ENCODE measurements at regions not wholly inside any gene's neighbourhood (a gene's known extent, or its start where the extent isn't known, plus 50 kb on each side); places are given as distances from the start of the nearest gene placed in this dataset.

DNA sequence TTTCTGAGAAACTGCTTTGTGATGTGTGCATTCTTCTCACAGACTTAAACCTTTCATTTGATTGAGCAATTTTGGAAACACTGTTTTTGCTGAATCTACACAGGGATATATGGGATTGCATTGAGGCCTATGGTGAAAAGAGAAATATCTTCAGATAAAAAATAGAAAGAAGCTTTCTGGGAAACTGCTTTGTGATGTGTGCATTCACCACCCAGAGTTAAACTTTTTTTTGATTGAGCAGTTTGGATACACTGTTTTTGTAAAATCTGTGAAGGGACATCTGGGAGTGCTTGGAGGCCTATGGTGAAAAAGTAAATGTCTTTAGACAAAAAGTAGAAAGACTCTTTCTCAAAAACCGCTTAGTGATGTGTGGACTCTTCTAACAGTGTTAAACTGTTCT lies 1683.8 kb downstream of the UQCRFS1 start:
- H3K4me3 Mint-ChIP-seq: no peak overlapping the region
- ATAC-seq (no peak), DNase-seq (no peak)
- H3K27me3 Mint-ChIP-seq: no peaks in the 10 kb centered on the region
- no peak overlapping the region for H3K27ac Mint-ChIP-seq
- H3K9me3 Mint-ChIP-seq: peaks cover 46 to 57% of the 10 kb centered on the region in 2 donors
- no peaks in the 10 kb centered on the region for H3K4me1 Mint-ChIP-seq

DNA sequence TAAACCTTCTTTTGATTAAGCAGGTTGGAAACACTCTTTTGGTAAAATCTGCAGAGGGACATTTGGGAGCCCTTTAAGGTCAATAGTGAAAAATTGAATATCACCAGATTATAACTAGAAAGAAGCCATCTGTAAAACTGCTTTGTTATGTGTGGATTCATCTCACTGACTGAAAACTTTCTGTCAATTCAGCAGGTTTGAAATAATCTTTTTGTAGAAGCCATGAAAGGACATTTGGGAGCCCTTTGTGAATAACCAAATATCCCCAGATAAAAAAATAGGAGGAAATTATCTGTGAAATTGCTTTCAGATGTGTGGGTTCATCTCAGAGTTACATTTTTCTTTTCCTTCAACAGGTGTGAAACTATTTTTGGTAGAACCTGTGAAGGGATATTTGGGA lies 1690.7 kb downstream of the UQCRFS1 start:
- Mint-ChIP-seq H3K4me3 (no peak overlapping the region), H3K27ac (no peak overlapping the region), H3K9me3 (peaks cover 11 to 30% of the 10 kb centered on the region in 2 donors), H3K27me3 (no peaks in the 10 kb centered on the region), H3K4me1 (no peaks in the 10 kb centered on the region)
- no peak for DNase-seq
- ATAC-seq: no peak

All from stimulated activated naive CD8-positive, alpha-beta T cell treated with anti-CD3 and anti-CD28 coated beads, Interleukin-15, amount 100 ng/mL, for 72 hours (primary cell).